Lower lobe of right lung (tissue), 2 donors: ENCODE measurements at regions not wholly inside any gene's neighbourhood (a gene's known extent, or its start where the extent isn't known, plus 50 kb on each side); places are given as distances from the start of the nearest gene placed in this dataset.

Source experiments
- ATAC-seq, 2 donors: fragments of 200-7000 bp; cut with Tn5 transposase; one replicate each; pipeline ENCODE4 v1.9.1; 2020 to 2022; ENCODE audit warnings: mild to moderate bottlenecking in 2 of 2, moderate library complexity in 2 of 2
- DNase-seq: peaks from one replicate; pipeline ENCODE4 v3.0.0-alpha.2; 2020
- H3K27ac ChIP-seq: fragments of 200-600 bp; one replicate; pipeline ENCODE4 v1.8.0; 2022
- H3K27me3 ChIP-seq: fragments of 200-600 bp; one replicate; pipeline ENCODE4 v1.8.0; 2022; ENCODE audit warnings: low read depth
- H3K36me3 ChIP-seq: fragments of 200-600 bp; one replicate; pipeline ENCODE4 v1.8.0; 2022; ENCODE audit warnings: mild to moderate bottlenecking
- H3K4me1 ChIP-seq: fragments of 200-600 bp; one replicate; pipeline ENCODE4 v1.8.0; 2022
- H3K4me3 ChIP-seq: fragments of 200-600 bp; one replicate; pipeline ENCODE4 v1.8.0; 2022; ENCODE audit warnings: mild to moderate bottlenecking
- H3K9me3 ChIP-seq: fragments of 200-600 bp; one replicate; pipeline ENCODE4 v1.8.0; 2022
- CTCF ChIP-seq: fragments of 200-600 bp; IDR thresholded peaks from one replicate; pipeline ENCODE4 v1.8.0; 2022; ENCODE audit warnings: antibody characterized with exemption, mild to moderate bottlenecking
- intact Hi-C: fragments of 100-400 bp; cut with DNase I; formaldehyde crosslinking; loops from one replicate; pipeline ENCODE4 v1.11.0; 2022
- donor health status: DM: no; HTN: yes; CAD: no; lungs with severe emphysema.

GRCh38 chr6:156021746-156022396 is 566.2 kb upstream of the NOX3 start:
- TF ChIP-seq CTCF, result no peak
- Histone ChIP-seq H3K4me1 (no peaks in the 10 kb centered on the region), H3K36me3 (no peaks in the 10 kb centered on the region), H3K9me3 (peaks cover 17% of the 10 kb centered on the region), H3K27me3 (no peaks in the 10 kb centered on the region), H3K27ac (no peak overlapping the region), H3K4me3 (no peak overlapping the region)
- DNase-seq (no peak), ATAC-seq (no peak)
- intact Hi-C loops, result no loop called here

GRCh38 chr6:156017838-156018237 is 562.2 kb upstream of the NOX3 start:
- no peak overlapping the region for H3K4me3 ChIP-seq
- ATAC-seq (no peak), DNase-seq (no peak)
- intact Hi-C loops, result no loop called here
- H3K27ac ChIP-seq, result no peak overlapping the region
- H3K36me3 ChIP-seq, result no peaks in the 10 kb centered on the region
- H3K9me3 ChIP-seq, result no peaks in the 10 kb centered on the region
- no peaks in the 10 kb centered on the region for H3K4me1 ChIP-seq
- no peak for TF ChIP-seq CTCF
- no peaks in the 10 kb centered on the region for H3K27me3 ChIP-seq

- Histone ChIP-seq H3K9me3 (no peaks in the 10 kb centered on the region), H3K27me3 (no peaks in the 10 kb centered on the region), H3K36me3 (no peaks in the 10 kb centered on the region), H3K4me3 (no peak overlapping the region), H3K4me1 (no peaks in the 10 kb centered on the region), H3K27ac (no peak overlapping the region)
- TF ChIP-seq CTCF, result no peak
- ATAC-seq (no peak), DNase-seq (no peak)
- intact Hi-C loops, result no loop called here
Measured at GRCh38 chr6:156016186-156016976, 560.7 kb upstream of the NOX3 start.

- no peak for TF ChIP-seq CTCF
- no peak overlapping the region for H3K4me3 ChIP-seq
- no peak for ATAC-seq
Measured at GRCh38 chr6:156013155-156013554, 557.5 kb upstream of the NOX3 start.

GRCh38 chr6:156009656-156010055 is 554.0 kb upstream of the NOX3 start:
- no peaks in the 10 kb centered on the region for H3K4me1 ChIP-seq
- H3K9me3 ChIP-seq, result no peaks in the 10 kb centered on the region
- DNase-seq, result no peak
- intact Hi-C loops, result no loop called here
- no peaks in the 10 kb centered on the region for H3K36me3 ChIP-seq
- ATAC-seq, result no peak
- no peak overlapping the region for H3K4me3 ChIP-seq
- TF ChIP-seq CTCF, result no peak
- no peaks in the 10 kb centered on the region for H3K27me3 ChIP-seq
- H3K27ac ChIP-seq, result no peak overlapping the region

More at GRCh38 chr6:156013155-156013554, 557.5 kb upstream of the NOX3 start:
- no peak for DNase-seq
- H3K36me3 ChIP-seq, result no peaks in the 10 kb centered on the region
- no peak overlapping the region for H3K27ac ChIP-seq
- intact Hi-C loops, result no loop called here
- H3K27me3 ChIP-seq, result no peaks in the 10 kb centered on the region
- no peaks in the 10 kb centered on the region for H3K9me3 ChIP-seq
- H3K4me1 ChIP-seq, result no peaks in the 10 kb centered on the region
